ENCODE measurements at regions not wholly inside any gene's neighbourhood (a gene's known extent, or its start where the extent isn't known, plus 50 kb on each side); places are given as distances from the start of the nearest gene placed in this dataset.
A peak's percentile ranks its signal among the peaks of the same experiment; 100 is the strongest.

- H3K56ac ChIP-seq (replicated peaks; ENCODE audit: insufficient read length, low read depth, low read length) = no peak overlapping the region
- no peak overlapping the region for H3K18ac ChIP-seq (ENCODE audit: extremely low read depth, low read length)
- CTCF ChIA-PET (ENCODE audit: partially characterized antibody) = interaction anchor here (1.4 kb wide), 1 partner anchor 22 kb away, joined by 3 read pairs; no protein-coding TSS in a partner anchor
- no peak overlapping the region for H3K4me3 ChIP-seq (ENCODE audit: extremely low read depth in 1 of 4, insufficient read depth in 2 of 4, low read depth in 3 of 4, low read length in 4 of 4)
- peak overlapping the region; percentile 45; the same call in 1 of the 2 replicates for H2AFZ ChIP-seq (ENCODE audit: low read length)
- H3K23ac ChIP-seq (ENCODE audit: insufficient read length) = no peak overlapping the region
- H3K79me2 ChIP-seq (ENCODE audit: control insufficient read depth in 1 of 2, insufficient read depth in 2 of 2, low read length in 2 of 2) = no peaks in the 10 kb centered on the region
- no peak overlapping the region for H2BK5ac ChIP-seq (ENCODE audit: low read depth, low read length)
- H2AK5ac ChIP-seq (ENCODE audit: low read depth, low read length) = no peak overlapping the region
- no peak overlapping the region for H4K5ac ChIP-seq (ENCODE audit: insufficient read length, low read depth, low read length)
- H3K14ac ChIP-seq (ENCODE audit: insufficient read length) = no peak overlapping the region
- TF ChIP-seq ATF2 (IDR thresholded peaks at IDR 0.05; ENCODE audit: low read length) (no peak), SIX5 (IDR thresholded peaks at IDR 0.05; ENCODE audit: low read depth, low read length) (no peak), NANOG (IDR thresholded peaks at IDR 0.05; ENCODE audit: insufficient read depth, low read depth, low read length, poor library complexity, severe bottlenecking) (no peak), CEBPB (IDR thresholded peaks at IDR 0.05; ENCODE audit: low read depth, low read length) (no peak), CBX8 (IDR thresholded peaks at IDR 0.05; ENCODE audit: borderline replicate concordance, low read depth, low read length) (no peak), HDAC6 (IDR thresholded peaks at IDR 0.05; ENCODE audit: low read depth, low read length) (no peak), TCF12 (IDR thresholded peaks at IDR 0.05; ENCODE audit: low read depth, low read length) (no peak), CTCF (IDR thresholded peaks at IDR 0.05; ENCODE audit: control extremely low read depth in 1 of 3, insufficient read depth in 1 of 3, low read depth in 1 of 3, low read length in 3 of 3) (no peak), CREB1 (IDR thresholded peaks at IDR 0.05) (no peak), MAX (IDR thresholded peaks at IDR 0.05) (no peak)
- DNase-seq (ENCODE audit: low read depth in 1 of 2, low spot score in 2 of 2) (no peak), FAIRE-seq (no peak)
- no peak overlapping the region for H4K91ac ChIP-seq (replicated peaks; ENCODE audit: insufficient read length, low read length)
- no peak overlapping the region; the same call in 1 of the 2 replicates for H2BK20ac ChIP-seq (ENCODE audit: low read length)
- no peaks in the 10 kb centered on the region for H4K20me1 ChIP-seq (replicated peaks in 1 of 2; ENCODE audit: control insufficient read depth in 1 of 2, insufficient read depth in 2 of 2, low read length in 2 of 2)
- H3K36me3 ChIP-seq (ENCODE audit: control insufficient read depth in 2 of 4, insufficient read depth in 4 of 4, low read length in 3 of 4) = no peaks in the 10 kb centered on the region
- H3K4ac ChIP-seq (replicated peaks; ENCODE audit: insufficient read length, low read depth, low read length) = no peak overlapping the region
- no peaks in the 10 kb centered on the region for H3K9me3 ChIP-seq (ENCODE audit: insufficient read depth in 2 of 2, low read depth in 1 of 2, low read length in 1 of 2)
- peak overlapping the region; percentile 55; the same call in 1 of the 2 replicates for H2BK12ac ChIP-seq (ENCODE audit: low read depth, low read length)
- no peak overlapping the region for H2BK120ac ChIP-seq (replicated peaks; ENCODE audit: low read depth, low read length)
- H3K27ac ChIP-seq (ENCODE audit: low read depth, low read length) = no peak overlapping the region
- H3K9ac ChIP-seq (replicated peaks in 1 of 4; ENCODE audit: extremely low read depth in 1 of 4, low read depth in 3 of 4, low read length in 3 of 4) = no peak overlapping the region
- H3K4me2 ChIP-seq (ENCODE audit: insufficient read depth in 1 of 2, low read depth in 2 of 2, low read length in 2 of 2) = no peak overlapping the region
- peaks cover 0 to 4% (median 2%) of the 10 kb centered on the region in 4 experiments; a peak in 3 of 7 replicates for H3K4me1 ChIP-seq (replicated peaks in 1 of 4; ENCODE audit: control insufficient read depth in 3 of 4, insufficient read depth in 4 of 4, low read length in 3 of 4)
- H3K79me1 ChIP-seq (ENCODE audit: low read depth, low read length) = no peaks in the 10 kb centered on the region
- no peaks in the 10 kb centered on the region for H3K27me3 ChIP-seq (replicated peaks in 1 of 4; ENCODE audit: control insufficient read depth in 3 of 4, extremely low read depth in 1 of 4, insufficient read depth in 3 of 4, low read length in 3 of 4)
- H2BK15ac ChIP-seq (ENCODE audit: low read length) = no peak overlapping the region
- no peak overlapping the region for H4K8ac ChIP-seq (ENCODE audit: extremely low read depth, insufficient read depth, low read length)
- H3K23me2 ChIP-seq (ENCODE audit: low read depth, low read length) = no peaks in the 10 kb centered on the region
- POLR2A ChIA-PET (ENCODE audit: partially characterized antibody) = no interaction called here
Measured at GRCh38 chr2:104127049-104127770, 726.7 kb upstream of the POU3F3 start.

All from H1 (cell line).